Vagina (tissue), 2 donors: ENCODE measurements at regions not wholly inside any gene's neighbourhood (a gene's known extent, or its start where the extent isn't known, plus 50 kb on each side); places are given as distances from the start of the nearest gene placed in this dataset.

Experiments
- CTCF ChIP-seq, 3 experiments: fragments of 450-650 bp in 2 of 3; fragments of 200-600 bp in 1 of 3; sonication (generic) in 1 of 3; IDR thresholded peaks; one replicate each; pipeline ENCODE4 v1.5.1; 2017 to 2019; ENCODE audit warnings: antibody characterized with exemption in 3 of 3, mild to moderate bottlenecking in 2 of 3, moderate library complexity in 2 of 3
- POLR2A ChIP-seq, 2 donors: fragments of 450-650 bp; IDR thresholded peaks; one replicate each; pipeline ENCODE4 v1.6.1; 2017; ENCODE audit warnings: antibody characterized with exemption in 2 of 2, mild to moderate bottlenecking in 2 of 2, moderate library complexity in 2 of 2
- POLR2AphosphoS5 ChIP-seq, 2 donors: sonication (generic); formaldehyde crosslinking; IDR thresholded peaks; one replicate each; pipeline ENCODE4 v1.9.0; 2017; ENCODE audit warnings: antibody characterized with exemption in 2 of 2, mild to moderate bottlenecking in 2 of 2, low read depth in 1 of 2; ENCODE audit not compliant: insufficient read depth in 1 of 2

DNA sequence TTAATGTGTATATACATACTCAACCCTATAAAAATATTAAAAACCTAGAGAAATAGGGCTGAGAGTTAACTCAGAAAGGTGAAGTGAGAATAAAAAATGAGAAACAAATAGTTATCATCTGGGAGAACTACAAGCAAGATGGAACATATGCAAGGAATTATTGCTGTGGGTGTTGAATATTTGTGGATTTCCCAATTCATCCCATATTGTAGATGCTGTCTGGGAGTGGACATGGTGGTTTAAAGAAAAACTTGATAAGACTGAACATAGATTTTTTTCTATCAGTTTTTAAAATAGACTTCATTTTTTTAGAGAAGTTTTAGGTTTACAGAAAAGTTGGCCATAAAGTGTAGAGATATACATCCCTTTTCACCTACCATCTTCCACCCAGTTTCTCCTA is 263.5 kb downstream of the SPATA31D1 start:
- TF ChIP-seq POLR2AphosphoS5 (IDR thresholded peaks at IDR 0.05; ENCODE audit: insufficient read depth in 1 of 2, low read depth in 1 of 2) = no peak
- TF ChIP-seq CTCF (IDR thresholded peaks at IDR 0.05) = no peak
- TF ChIP-seq POLR2A (IDR thresholded peaks at IDR 0.05) = no peak
